Testis (tissue), 2 donors: ENCODE measurements at regions not wholly inside any gene's neighbourhood (a gene's known extent, or its start where the extent isn't known, plus 50 kb on each side); places are given as distances from the start of the nearest gene placed in this dataset.

ENCODE experiments used
- CTCF ChIP-seq, 3 experiments: fragments of 450-650 bp in 2 of 3; fragments of 200-600 bp in 1 of 3; sonication (generic) in 1 of 3; IDR thresholded peaks; one replicate each; pipeline ENCODE4 v1.5.1; 2016 to 2019; ENCODE audit warnings: antibody characterized with exemption in 3 of 3, mild to moderate bottlenecking in 2 of 3, moderate library complexity in 1 of 3
- POLR2A ChIP-seq: fragments of 450-650 bp; IDR thresholded peaks from one replicate; pipeline ENCODE4 v1.6.1; 2017; ENCODE audit warnings: antibody characterized with exemption, mild to moderate bottlenecking, moderate library complexity

GRCh38 chr1:232859216-232859615 lies 54.0 kb downstream of the MAP10 start:
- TF ChIP-seq CTCF (IDR thresholded peaks at IDR 0.05) (no peak), POLR2A (no peak)
